GM12891 (cell line): ENCODE measurements at regions not wholly inside any gene's neighbourhood (a gene's known extent, or its start where the extent isn't known, plus 50 kb on each side); places are given as distances from the start of the nearest gene placed in this dataset.

ENCODE experiments used
- PAX5 ChIP-seq: IDR thresholded peaks from 2 replicates; pipeline ENCODE4 v1.6.1; 2011; ENCODE audit warnings: low read length, moderate library complexity, mild to moderate bottlenecking; ENCODE audit not compliant: insufficient read depth, severe bottlenecking
- POLR2A ChIP-seq: IDR thresholded peaks from 2 replicates; pipeline ENCODE4 v1.6.1; 2011; ENCODE audit warnings: low read depth, low read length, control low read depth
- POLR2AphosphoS5 ChIP-seq: IDR thresholded peaks from 2 replicates; pipeline ENCODE4 v1.6.1; 2011; ENCODE audit warnings: low read depth, low read length, control low read depth
- POU2F2 ChIP-seq: IDR thresholded peaks from 2 replicates; pipeline ENCODE4 v1.6.1; 2011; ENCODE audit warnings: low read depth, mild to moderate bottlenecking, control low read depth, low read length, moderate library complexity
- SPI1 ChIP-seq: IDR thresholded peaks from 2 replicates; pipeline ENCODE4 v1.6.1; 2011; ENCODE audit warnings: low read depth, low read length, control low read depth
- TAF1 ChIP-seq: IDR thresholded peaks from 2 replicates; pipeline ENCODE4 v1.6.1; 2011; ENCODE audit warnings: low read depth, low read length, control low read depth

GRCh38 chrX:139120760-139121159 lies 409.2 kb upstream of the FGF13 start:
- TF ChIP-seq POLR2A (no peak), TAF1 (no peak), POU2F2 (no peak), SPI1 (no peak), POLR2AphosphoS5 (no peak), PAX5 (no peak)
